Endothelial cell of umbilical vein (primary cell): ENCODE measurements at regions not wholly inside any gene's neighbourhood (a gene's known extent, or its start where the extent isn't known, plus 50 kb on each side); places are given as distances from the start of the nearest gene placed in this dataset.

Experiments
- BruUV-seq: library from RNA; stranded (reverse); fragments of 400-500 nt; replicated peaks from 2 replicates; lab custom pipeline; 2021; lab: Mats Ljungman, UMichigan
- CTCF ChIA-PET: fragments of 300-600, 350-600 bp; sonication (Branson Sonifier 250); formaldehyde crosslinking; loops from one replicate; lab custom pipeline; 2021; ENCODE audit warnings: antibody characterized with exemption, inconsistent platforms; lab: Charles Lee
- POLR2A ChIA-PET: fragments of 300-600, 350-600 bp; sonication (Branson Sonifier 250); formaldehyde crosslinking; loops from one replicate; lab custom pipeline; 2021; ENCODE audit warnings: antibody characterized with exemption, inconsistent platforms; lab: Charles Lee
- DNase-seq: peaks from one replicate; pipeline ENCODE4 v3.0.0-alpha.2; 2011; ENCODE audit warnings: low read depth, low spot score
- FAIRE-seq: peaks from 2 replicates; lab custom pipeline; 2011; peaks lifted over from hg19 to GRCh38; lab: Jason Lieb, UNC
- H2AFZ ChIP-seq: 2 replicates; pipeline ENCODE4 v1.6.0; 2012; ENCODE audit warnings: low read depth, low read length, control low read depth, inconsistent platforms
- H3K27ac ChIP-seq: 2 replicates; pipeline ENCODE4 v1.5.1; 2011; ENCODE audit warnings: low read depth, mild to moderate bottlenecking, control low read depth, low read length, moderate library complexity; ENCODE audit not compliant: insufficient read depth
- H3K27me3 ChIP-seq, 2 experiments: 2 replicates each; pipeline versions ENCODE4 v1.6.0 to v1.6.1; 2011; ENCODE audit warnings: low read length in 2 of 2, mixed read lengths in 1 of 2; ENCODE audit not compliant: control insufficient read depth in 2 of 2, insufficient read depth in 2 of 2
- H3K36me3 ChIP-seq, 2 experiments: 2 replicates in 1 of 2; 3 replicates in 1 of 2; pipeline ENCODE4 v1.5.1; 2011; ENCODE audit warnings: low read length in 2 of 2, mild to moderate bottlenecking in 1 of 2, moderate library complexity in 1 of 2; ENCODE audit not compliant: control insufficient read depth in 2 of 2, insufficient read depth in 2 of 2; ENCODE audit errors: extremely low read depth in 1 of 2
- H3K4me1 ChIP-seq: 3 replicates; pipeline ENCODE4 v1.5.1; 2011; ENCODE audit warnings: mild to moderate bottlenecking, low read length; ENCODE audit not compliant: control insufficient read depth, insufficient read depth; ENCODE audit errors: extremely low read depth
- H3K4me2 ChIP-seq: 2 replicates; pipeline ENCODE4 v1.6.1; 2011; ENCODE audit warnings: low read length, control low read depth, mixed read lengths; ENCODE audit not compliant: insufficient read depth
- H3K4me3 ChIP-seq, 3 experiments: fragments of 200-600 bp in 1 of 3; sonication (generic), shearing (Covaris generic) in 1 of 3; replicated peaks in 1 of 3; 2 replicates each; pipeline ENCODE4 v1.5.1; 2011 to 2016; ENCODE audit warnings: control low read depth in 3 of 3, low read length in 3 of 3, mild to moderate bottlenecking in 2 of 3, inconsistent platforms in 1 of 3, low read depth in 1 of 3, moderate library complexity in 1 of 3; ENCODE audit not compliant: insufficient read depth in 1 of 3
- H3K79me2 ChIP-seq: 2 replicates; pipeline ENCODE4 v1.6.0; 2012; ENCODE audit warnings: low read length, inconsistent platforms; ENCODE audit not compliant: control insufficient read depth, insufficient read depth
- H3K9ac ChIP-seq: replicated peaks from 2 replicates; pipeline ENCODE3; 2011; ENCODE audit warnings: low read length, control low read depth; ENCODE audit not compliant: insufficient read depth; ENCODE audit errors: extremely low read depth
- H3K9me1 ChIP-seq: replicated peaks from 3 replicates; pipeline ENCODE4 v1.6.0; 2011; ENCODE audit warnings: mild to moderate bottlenecking, low read length; ENCODE audit not compliant: control insufficient read depth, insufficient read depth; ENCODE audit errors: extremely low read depth
- H3K9me3 ChIP-seq: replicated peaks from 2 replicates; pipeline ENCODE4 v1.5.1; 2012; ENCODE audit warnings: low read length, inconsistent platforms; ENCODE audit not compliant: control insufficient read depth, insufficient read depth
- H4K20me1 ChIP-seq: replicated peaks from 2 replicates; pipeline ENCODE3; 2011; ENCODE audit warnings: mild to moderate bottlenecking, low read length; ENCODE audit not compliant: control insufficient read depth, insufficient read depth; ENCODE audit errors: extremely low read depth
- EZH2 ChIP-seq: IDR thresholded peaks from 2 replicates; pipeline ENCODE4 v1.6.1; 2012; ENCODE audit warnings: borderline replicate concordance, low read depth, mild to moderate bottlenecking, moderate library complexity, low read length, inconsistent platforms; ENCODE audit not compliant: severe bottlenecking
- FOS ChIP-seq: IDR thresholded peaks from 2 replicates; pipeline ENCODE4 v1.6.1; 2011; ENCODE audit warnings: mild to moderate bottlenecking, low read length, moderate library complexity, borderline replicate concordance; ENCODE audit not compliant: insufficient read depth
- GATA2 ChIP-seq: IDR thresholded peaks from 2 replicates; pipeline ENCODE4 v1.7.0; 2011; ENCODE audit warnings: low read depth, mild to moderate bottlenecking, moderate library complexity, mixed read lengths, low read length; ENCODE audit not compliant: insufficient read length, insufficient read depth
- JUN ChIP-seq: IDR thresholded peaks from 2 replicates; pipeline ENCODE4 v1.6.1; 2011; ENCODE audit warnings: borderline replicate concordance, low read depth; ENCODE audit not compliant: insufficient read length, insufficient read depth
- MYC ChIP-seq: IDR thresholded peaks from one replicate; pipeline ENCODE4 v1.6.1; 2011; ENCODE audit warnings: mild to moderate bottlenecking, low read depth, low read length
- POLR2A ChIP-seq: IDR thresholded peaks from 2 replicates; pipeline ENCODE4 v1.6.1; 2012; ENCODE audit warnings: low read depth, mild to moderate bottlenecking, control low read depth, low read length
- POLR2AphosphoS5 ChIP-seq: IDR thresholded peaks from 2 replicates; pipeline ENCODE4 v1.6.1; 2012; ENCODE audit warnings: low read depth, mild to moderate bottlenecking, control low read depth, low read length, moderate library complexity; ENCODE audit not compliant: insufficient read depth
- dilution Hi-C: fragments of 300-500 bp; cut with MboI; formaldehyde crosslinking; loops from one replicate; pipeline ENCODE4 v1.15.0; 2019; ENCODE audit warnings: low sequenced_read_pairs; ENCODE audit not compliant: extremely low pct_ligation_motif_present
- intact Hi-C: fragments of 100-400 bp; cut with micrococcal nuclease; formaldehyde crosslinking; loops from one replicate; pipeline ENCODE4 v1.10.0; 2022
- TF ChIP-seq, protein P1 (sequence below), 2 donors: IDR thresholded peaks; 1 replicate in 1 of 2; 2 replicates in 1 of 2; pipeline ENCODE4 v1.5.1; 2011; ENCODE audit warnings: low read length in 2 of 2, mild to moderate bottlenecking in 2 of 2, moderate library complexity in 2 of 2, control low read depth in 1 of 2, inconsistent platforms in 1 of 2, low read depth in 1 of 2; ENCODE audit not compliant: insufficient read depth in 1 of 2; ENCODE audit errors: extremely low read depth in 1 of 2
- TF ChIP-seq, protein P2 (sequence below): IDR thresholded peaks from 2 replicates; pipeline ENCODE4 v1.6.1; 2011; ENCODE audit not compliant: insufficient read depth, insufficient read length

DNA sequence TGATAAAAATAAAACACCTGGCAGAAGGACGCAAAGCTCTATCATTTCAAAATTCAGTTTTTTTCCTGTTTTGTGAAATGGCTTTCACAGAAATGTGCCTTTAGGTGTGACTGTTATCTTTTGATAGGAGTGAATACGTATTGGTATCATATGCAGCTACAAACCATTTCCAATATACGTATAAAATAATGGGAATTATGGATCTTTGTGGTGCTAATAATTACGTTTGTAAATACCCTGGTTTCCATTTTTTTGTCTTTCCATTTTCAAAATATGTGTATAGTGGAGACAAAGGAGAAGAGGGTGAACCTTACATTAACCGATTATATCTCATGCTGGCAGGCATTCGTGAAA is 108.7 kb upstream of the GMDS start:
- ChIA-PET POLR2A (no interaction called here), CTCF (interaction anchor here (0.6 to 3.9 kb wide), 75 partner anchors 9 to 918 kb away, joined by 3 to 90 read pairs (median 5); partner anchors contain the start of genes FOXC1 and MYLK4)

More for the DNA sequence above, 108.7 kb upstream of the GMDS start:
- Histone ChIP-seq H3K4me1 (peaks cover 6% of the 10 kb centered on the region), H3K36me3 (no peaks in the 10 kb centered on the region), H3K27me3 (no peaks in the 10 kb centered on the region), H3K9me1 (no peaks in the 10 kb centered on the region), H4K20me1 (no peaks in the 10 kb centered on the region), H3K9ac (no peak overlapping the region), H3K4me2 (peak overlapping the region; percentile 55), H3K27ac (no peak overlapping the region), H3K79me2 (no peaks in the 10 kb centered on the region), H3K9me3 (no peaks in the 10 kb centered on the region), H2AFZ (no peak overlapping the region), H3K4me3 (no peak overlapping the region)
- no peak for FAIRE-seq
- dilution Hi-C loops, result no loop called here
- intact Hi-C loops, result loop anchor here (1.0 to 10.0 kb wide), 9 partner anchors 94 to 750 kb away; partner anchors contain the start of gene GMDS
- BruUV-seq, result no TSS peak
- DNase-seq, result no peak
- TF ChIP-seq POLR2AphosphoS5, result no peak
- no peak for TF ChIP-seq FOS
- no peak for TF ChIP-seq GATA2
- TF ChIP-seq, protein P1, sequence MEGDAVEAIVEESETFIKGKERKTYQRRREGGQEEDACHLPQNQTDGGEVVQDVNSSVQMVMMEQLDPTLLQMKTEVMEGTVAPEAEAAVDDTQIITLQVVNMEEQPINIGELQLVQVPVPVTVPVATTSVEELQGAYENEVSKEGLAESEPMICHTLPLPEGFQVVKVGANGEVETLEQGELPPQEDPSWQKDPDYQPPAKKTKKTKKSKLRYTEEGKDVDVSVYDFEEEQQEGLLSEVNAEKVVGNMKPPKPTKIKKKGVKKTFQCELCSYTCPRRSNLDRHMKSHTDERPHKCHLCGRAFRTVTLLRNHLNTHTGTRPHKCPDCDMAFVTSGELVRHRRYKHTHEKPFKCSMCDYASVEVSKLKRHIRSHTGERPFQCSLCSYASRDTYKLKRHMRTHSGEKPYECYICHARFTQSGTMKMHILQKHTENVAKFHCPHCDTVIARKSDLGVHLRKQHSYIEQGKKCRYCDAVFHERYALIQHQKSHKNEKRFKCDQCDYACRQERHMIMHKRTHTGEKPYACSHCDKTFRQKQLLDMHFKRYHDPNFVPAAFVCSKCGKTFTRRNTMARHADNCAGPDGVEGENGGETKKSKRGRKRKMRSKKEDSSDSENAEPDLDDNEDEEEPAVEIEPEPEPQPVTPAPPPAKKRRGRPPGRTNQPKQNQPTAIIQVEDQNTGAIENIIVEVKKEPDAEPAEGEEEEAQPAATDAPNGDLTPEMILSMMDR (IDR thresholded peaks at IDR 0.05; ENCODE audit: extremely low read depth in 1 of 2, insufficient read depth in 1 of 2, low read depth in 1 of 2, low read length in 2 of 2), result no peak
- TF ChIP-seq, protein P2, sequence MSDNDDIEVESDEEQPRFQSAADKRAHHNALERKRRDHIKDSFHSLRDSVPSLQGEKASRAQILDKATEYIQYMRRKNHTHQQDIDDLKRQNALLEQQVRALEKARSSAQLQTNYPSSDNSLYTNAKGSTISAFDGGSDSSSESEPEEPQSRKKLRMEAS, result no peak
- no peak for TF ChIP-seq JUN
- no peak for TF ChIP-seq POLR2A
- no peak for TF ChIP-seq EZH2
- TF ChIP-seq MYC, result no peak
